Tibial artery (tissue), 4 donors: ENCODE measurements at regions not wholly inside any gene's neighbourhood (a gene's known extent, or its start where the extent isn't known, plus 50 kb on each side); places are given as distances from the start of the nearest gene placed in this dataset.

ENCODE experiments used
- DNase-seq, 2 donors: peaks; one replicate each; pipeline ENCODE4 v3.0.0-alpha.2; 2019
- H3K27ac ChIP-seq, 2 donors: fragments of 200-600 bp; sonication (generic) in 1 of 2; 1 replicate in 1 of 2; 2 replicates in 1 of 2; pipeline ENCODE4 v1.5.1; 2018 to 2019; ENCODE audit warnings: mild to moderate bottlenecking in 1 of 2
- H3K27me3 ChIP-seq, 2 donors: fragments of 200-600 bp; sonication (generic) in 1 of 2; one replicate each; pipeline versions ENCODE4 v1.5.1 to v1.6.0; 2016 to 2019
- H3K36me3 ChIP-seq, 3 donors: fragments of 200-600 bp; sonication (generic) in 2 of 3; one replicate each; pipeline ENCODE4 v1.5.1; 2016 to 2019; ENCODE audit warnings: mild to moderate bottlenecking in 2 of 3
- H3K4me1 ChIP-seq, 4 donors: fragments of 200-600 bp; sonication (generic) in 2 of 4; 1 replicate in 3 of 4; 2 replicates in 1 of 4; pipeline ENCODE4 v1.5.1; 2016 to 2019
- H3K4me3 ChIP-seq, 2 donors: fragments of 200-600 bp; sonication (generic) in 1 of 2; 1 replicate in 1 of 2; 2 replicates in 1 of 2; pipeline ENCODE4 v1.5.1; 2018 to 2019; ENCODE audit warnings: mild to moderate bottlenecking in 2 of 2
- H3K9me3 ChIP-seq, 3 donors: fragments of 200-600 bp; sonication (generic) in 1 of 3; one replicate each; pipeline ENCODE4 v1.5.1; 2016 to 2019
- intact Hi-C: fragments of 100-400 bp; cut with DNase I; formaldehyde crosslinking; loops from one replicate; pipeline ENCODE4 v1.15.0; 2023; ENCODE audit warnings: low total_unique reads
- TF ChIP-seq, protein P1 (sequence below), 2 experiments: fragments of 200-600 bp in 1 of 2; fragments of 450-650 bp in 1 of 2; IDR thresholded peaks; one replicate each; pipeline ENCODE4 v1.5.1; 2017 to 2019; ENCODE audit warnings: antibody characterized with exemption in 2 of 2, mild to moderate bottlenecking in 1 of 2, moderate library complexity in 1 of 2

DNA sequence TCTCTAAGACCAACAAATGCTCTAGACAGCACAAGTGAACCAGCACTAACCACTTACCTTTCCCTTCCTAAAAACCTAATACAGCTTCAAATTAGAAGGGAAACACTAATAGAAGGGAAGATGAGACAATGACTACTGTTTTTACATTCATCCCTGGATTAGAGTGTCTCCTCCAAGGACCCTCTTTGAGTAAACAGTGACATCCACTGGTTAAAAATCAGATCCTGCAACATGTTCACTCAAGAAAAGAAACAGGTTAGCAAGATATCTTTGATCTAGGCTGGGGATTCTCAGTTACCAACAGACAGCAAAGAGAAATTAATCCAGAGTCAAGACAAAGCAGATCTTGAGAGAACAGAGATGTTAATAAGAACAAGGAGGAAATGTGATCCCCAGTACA lies 177.7 kb upstream of the GHITM start:
- TF ChIP-seq, protein P1, sequence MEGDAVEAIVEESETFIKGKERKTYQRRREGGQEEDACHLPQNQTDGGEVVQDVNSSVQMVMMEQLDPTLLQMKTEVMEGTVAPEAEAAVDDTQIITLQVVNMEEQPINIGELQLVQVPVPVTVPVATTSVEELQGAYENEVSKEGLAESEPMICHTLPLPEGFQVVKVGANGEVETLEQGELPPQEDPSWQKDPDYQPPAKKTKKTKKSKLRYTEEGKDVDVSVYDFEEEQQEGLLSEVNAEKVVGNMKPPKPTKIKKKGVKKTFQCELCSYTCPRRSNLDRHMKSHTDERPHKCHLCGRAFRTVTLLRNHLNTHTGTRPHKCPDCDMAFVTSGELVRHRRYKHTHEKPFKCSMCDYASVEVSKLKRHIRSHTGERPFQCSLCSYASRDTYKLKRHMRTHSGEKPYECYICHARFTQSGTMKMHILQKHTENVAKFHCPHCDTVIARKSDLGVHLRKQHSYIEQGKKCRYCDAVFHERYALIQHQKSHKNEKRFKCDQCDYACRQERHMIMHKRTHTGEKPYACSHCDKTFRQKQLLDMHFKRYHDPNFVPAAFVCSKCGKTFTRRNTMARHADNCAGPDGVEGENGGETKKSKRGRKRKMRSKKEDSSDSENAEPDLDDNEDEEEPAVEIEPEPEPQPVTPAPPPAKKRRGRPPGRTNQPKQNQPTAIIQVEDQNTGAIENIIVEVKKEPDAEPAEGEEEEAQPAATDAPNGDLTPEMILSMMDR (IDR thresholded peaks at IDR 0.05) = no peak
- H3K4me3 ChIP-seq = no peak overlapping the region
- H3K9me3 ChIP-seq = no peaks in the 10 kb centered on the region
- no peak for DNase-seq
- intact Hi-C loops = no loop called here
- H3K27me3 ChIP-seq = no peaks in the 10 kb centered on the region
- H3K27ac ChIP-seq = no peak overlapping the region
- no peaks in the 10 kb centered on the region for H3K36me3 ChIP-seq
- H3K4me1 ChIP-seq = no peaks in the 10 kb centered on the region

GRCh38 chr10:83963446-83963845 lies 175.9 kb upstream of the GHITM start:
- H3K4me3 ChIP-seq = no peak overlapping the region
- H3K36me3 ChIP-seq = no peaks in the 10 kb centered on the region
- no peak overlapping the region for H3K27ac ChIP-seq
- no peaks in the 10 kb centered on the region for H3K4me1 ChIP-seq
- intact Hi-C loops = no loop called here
- TF ChIP-seq, protein P1 (IDR thresholded peaks at IDR 0.05) = no peak
- DNase-seq = no peak
- H3K27me3 ChIP-seq = no peaks in the 10 kb centered on the region
- H3K9me3 ChIP-seq = no peaks in the 10 kb centered on the region

GRCh38 chr10:83965473-83965872 lies 173.8 kb upstream of the GHITM start:
- Histone ChIP-seq H3K36me3 (no peaks in the 10 kb centered on the region), H3K4me1 (no peaks in the 10 kb centered on the region), H3K27ac (no peak overlapping the region), H3K9me3 (no peaks in the 10 kb centered on the region), H3K27me3 (no peaks in the 10 kb centered on the region), H3K4me3 (no peak overlapping the region)
- no peak for DNase-seq
- intact Hi-C loops = no loop called here
- TF ChIP-seq, protein P1 (IDR thresholded peaks at IDR 0.05) = no peak

DNA sequence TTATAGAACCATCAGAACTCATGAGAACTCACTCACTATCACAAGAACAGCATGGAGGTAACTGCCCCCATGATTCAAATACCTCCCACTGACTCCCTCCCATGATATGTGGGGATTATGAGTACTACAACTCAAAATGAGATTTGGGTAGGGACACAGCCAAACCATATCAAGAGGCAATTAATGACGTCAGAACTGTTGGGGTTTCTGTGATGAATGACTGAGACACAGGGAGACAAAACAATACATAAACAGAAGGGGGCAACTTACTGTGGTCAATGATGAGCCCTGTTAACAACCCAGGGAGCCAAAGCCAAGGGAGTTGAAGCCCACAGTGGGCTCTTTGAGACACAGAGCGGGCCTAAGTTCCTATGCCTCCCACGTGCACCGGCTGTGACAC lies 171.3 kb upstream of the GHITM start:
- no peaks in the 10 kb centered on the region for H3K36me3 ChIP-seq
- TF ChIP-seq, protein P1 (IDR thresholded peaks at IDR 0.05) = no peak
- no peaks in the 10 kb centered on the region for H3K4me1 ChIP-seq
- no peaks in the 10 kb centered on the region for H3K9me3 ChIP-seq
- intact Hi-C loops = no loop called here
- H3K27me3 ChIP-seq = no peaks in the 10 kb centered on the region
- H3K4me3 ChIP-seq = no peak overlapping the region
- DNase-seq = no peak
- H3K27ac ChIP-seq = no peak overlapping the region

DNA sequence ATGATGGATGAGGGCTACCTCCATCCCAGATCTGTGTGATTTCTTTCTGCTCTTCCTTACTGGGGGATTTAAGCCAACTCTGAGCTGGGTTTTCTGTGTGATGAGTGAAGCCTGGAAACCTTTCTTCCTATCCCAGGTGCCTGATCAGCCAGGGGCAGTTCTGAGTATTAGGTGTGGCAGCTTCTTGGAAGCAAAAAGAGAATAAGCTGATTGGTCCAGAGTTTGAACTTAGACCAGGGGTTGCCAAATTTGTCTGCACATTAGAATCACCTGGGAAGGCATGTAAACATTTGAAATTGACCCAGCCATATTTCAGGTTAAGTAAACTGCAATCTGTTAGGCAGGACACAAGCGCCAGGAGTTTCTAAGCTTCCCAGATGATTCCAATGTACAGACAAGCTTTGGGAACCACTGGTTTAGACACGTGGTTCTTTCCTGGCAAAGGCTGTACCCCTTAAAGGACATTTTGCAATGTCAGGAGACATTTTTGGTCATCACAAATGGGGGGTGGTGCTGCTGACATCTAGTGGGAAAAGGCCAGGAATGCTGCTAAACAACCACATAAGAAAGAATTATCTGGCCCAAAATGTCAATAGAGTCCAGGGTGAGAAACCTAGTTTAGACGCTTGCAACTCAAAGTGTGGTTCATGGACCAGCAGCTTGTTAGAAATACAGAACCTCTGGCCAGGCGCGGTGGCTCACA lies 160.5 kb upstream of the GHITM start:
- DNase-seq = no peak
- Histone ChIP-seq H3K27ac (no peak overlapping the region), H3K4me3 (no peak overlapping the region), H3K9me3 (no peaks in the 10 kb centered on the region), H3K36me3 (no peaks in the 10 kb centered on the region), H3K4me1 (no peaks in the 10 kb centered on the region), H3K27me3 (no peaks in the 10 kb centered on the region)
- TF ChIP-seq, protein P1 (IDR thresholded peaks at IDR 0.05) = no peak
- intact Hi-C loops = no loop called here

GRCh38 chr10:83982812-83983211 lies 156.5 kb upstream of the GHITM start:
- DNase-seq = no peak
- TF ChIP-seq, protein P1 (IDR thresholded peaks at IDR 0.05) = no peak
- H3K9me3 ChIP-seq = no peaks in the 10 kb centered on the region
- H3K36me3 ChIP-seq = no peaks in the 10 kb centered on the region
- intact Hi-C loops = no loop called here
- H3K27me3 ChIP-seq = no peaks in the 10 kb centered on the region
- no peaks in the 10 kb centered on the region for H3K4me1 ChIP-seq
- H3K27ac ChIP-seq = no peak overlapping the region
- H3K4me3 ChIP-seq = no peak overlapping the region
